ENCODE measurements at regions not wholly inside any gene's neighbourhood (a gene's known extent, or its start where the extent isn't known, plus 50 kb on each side); places are given as distances from the start of the nearest gene placed in this dataset.

DNA sequence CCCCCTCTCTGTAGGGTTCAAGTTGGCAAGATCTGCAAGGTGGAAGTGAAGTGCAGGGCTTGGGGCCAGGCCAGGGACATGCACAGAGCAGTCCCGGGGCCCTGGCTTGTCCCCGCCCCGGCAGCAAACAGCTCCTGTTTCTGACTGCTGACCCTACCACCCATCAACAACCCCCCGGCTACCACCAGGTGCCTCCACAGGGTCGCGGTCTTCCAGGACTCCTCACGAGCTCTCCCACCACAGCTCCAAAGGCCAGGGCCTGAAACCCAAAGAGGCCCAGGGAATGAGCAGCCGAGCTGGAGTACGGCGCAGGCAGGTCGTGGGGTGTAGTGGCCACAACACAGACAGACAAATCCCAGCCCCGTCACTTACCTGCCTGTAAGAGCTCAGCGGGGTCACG is 121.3 kb upstream of the SMAD3 start:
- no peaks in the 10 kb centered on the region for H3K4me1 ChIP-seq (ENCODE audit: control insufficient read depth, low read depth, low read length)
- no peak overlapping the region for H3K27ac ChIP-seq (ENCODE audit: low read depth, low read length)
- no peaks in the 10 kb centered on the region for H3K79me1 ChIP-seq (ENCODE audit: low read length)
- H3K4me2 ChIP-seq (ENCODE audit: low read length) = no peak overlapping the region
- no peak overlapping the region for H4K8ac ChIP-seq (ENCODE audit: low read depth, low read length)
- H2BK5ac ChIP-seq (ENCODE audit: low read length) = no peak overlapping the region
- no peak overlapping the region for H3K9ac ChIP-seq (ENCODE audit: low read length)
- no peak overlapping the region for H2BK120ac ChIP-seq (ENCODE audit: low read depth, low read length)
- DNase-seq = no peak
- no peak overlapping the region for H2BK15ac ChIP-seq (replicated peaks; ENCODE audit: low read depth)
- H2AK5ac ChIP-seq (ENCODE audit: low read length) = no peak overlapping the region
- H3K56ac ChIP-seq (ENCODE audit: low read length) = no peak overlapping the region
- H3K27me3 ChIP-seq (ENCODE audit: insufficient read depth, low read length, poor library complexity) = no peaks in the 10 kb centered on the region
- H3K18ac ChIP-seq (ENCODE audit: low read length) = no peak overlapping the region
- no peak overlapping the region for H3K23ac ChIP-seq (ENCODE audit: low read length)
- H4K5ac ChIP-seq (ENCODE audit: low read length) = no peak overlapping the region
- H3K79me2 ChIP-seq (ENCODE audit: control insufficient read depth, insufficient read depth, low read length) = no peaks in the 10 kb centered on the region
- H3K4ac ChIP-seq (ENCODE audit: low read depth, low read length) = no peak overlapping the region
- H3K4me3 ChIP-seq (ENCODE audit: low read length) = no peak overlapping the region
- H3K36me3 ChIP-seq (ENCODE audit: control insufficient read depth, insufficient read depth, low read length) = no peaks in the 10 kb centered on the region
- WGBS (ENCODE audit: extremely low coverage, insufficient coverage, low lambda C conversion rate) = no CpG with 5 or more reads among the region's 14 CpGs

DNA sequence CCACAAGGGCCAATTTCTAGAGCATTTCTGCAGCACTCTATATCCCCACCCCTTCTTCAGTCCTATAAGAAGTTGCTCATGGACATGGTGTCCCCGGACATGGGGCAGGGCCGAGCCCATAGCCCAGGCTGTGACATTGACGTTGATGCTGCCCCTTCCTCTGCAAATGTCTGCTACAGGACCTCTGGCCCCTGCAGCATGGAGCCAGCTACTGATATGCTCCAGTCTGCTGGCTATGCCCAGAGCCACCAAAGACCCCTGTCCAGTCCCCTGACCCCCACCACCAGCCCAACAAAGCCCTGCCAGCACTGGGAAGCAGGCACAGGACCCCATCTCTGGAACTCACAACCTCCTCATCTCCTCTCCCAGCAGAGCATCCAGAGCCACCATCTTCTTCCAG is 120.1 kb upstream of the SMAD3 start:
- Histone ChIP-seq H4K8ac (ENCODE audit: low read depth, low read length) (no peak overlapping the region), H3K27ac (ENCODE audit: low read depth, low read length) (no peak overlapping the region), H3K4me2 (ENCODE audit: low read length) (no peak overlapping the region), H3K18ac (ENCODE audit: low read length) (no peak overlapping the region), H3K9ac (ENCODE audit: low read length) (no peak overlapping the region), H3K4me1 (ENCODE audit: control insufficient read depth, low read depth, low read length) (no peaks in the 10 kb centered on the region), H3K79me2 (ENCODE audit: control insufficient read depth, insufficient read depth, low read length) (no peaks in the 10 kb centered on the region), H3K4me3 (ENCODE audit: low read length) (no peak overlapping the region), H3K36me3 (ENCODE audit: control insufficient read depth, insufficient read depth, low read length) (no peaks in the 10 kb centered on the region), H3K56ac (ENCODE audit: low read length) (no peak overlapping the region), H2AK5ac (ENCODE audit: low read length) (no peak overlapping the region), H2BK15ac (replicated peaks; ENCODE audit: low read depth) (no peak overlapping the region), H3K79me1 (ENCODE audit: low read length) (no peaks in the 10 kb centered on the region), H3K27me3 (ENCODE audit: insufficient read depth, low read length, poor library complexity) (no peaks in the 10 kb centered on the region), H4K5ac (ENCODE audit: low read length) (no peak overlapping the region), H2BK5ac (ENCODE audit: low read length) (no peak overlapping the region), H3K23ac (ENCODE audit: low read length) (no peak overlapping the region), H2BK120ac (ENCODE audit: low read depth, low read length) (no peak overlapping the region), H3K4ac (ENCODE audit: low read depth, low read length) (no peak overlapping the region)
- no peak for DNase-seq
- WGBS (ENCODE audit: extremely low coverage, insufficient coverage, low lambda C conversion rate) = no CpG with 5 or more reads among the region's 3 CpGs

DNA sequence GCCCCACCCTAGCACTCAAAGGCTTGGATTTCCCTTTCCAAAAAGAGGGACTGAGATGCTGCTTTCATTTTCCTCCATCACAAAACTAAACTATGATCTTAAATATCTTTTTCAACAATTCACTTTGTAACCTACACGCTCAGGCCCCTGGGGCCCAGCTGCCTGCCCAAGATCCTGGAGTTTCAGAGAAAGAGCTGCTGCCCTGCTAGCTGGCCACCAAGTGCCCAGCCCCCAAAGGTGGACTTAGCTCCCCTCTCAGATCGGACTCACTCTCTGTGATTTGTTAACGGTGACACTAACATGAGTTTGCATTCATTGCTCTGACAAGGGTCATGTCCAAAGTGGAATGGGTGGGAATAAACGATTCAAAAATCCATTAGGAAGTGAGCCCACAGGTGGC is 119.6 kb upstream of the SMAD3 start:
- no peaks in the 10 kb centered on the region for H3K79me1 ChIP-seq (ENCODE audit: low read length)
- no peak overlapping the region for H3K18ac ChIP-seq (ENCODE audit: low read length)
- H2BK5ac ChIP-seq (ENCODE audit: low read length) = no peak overlapping the region
- H3K4ac ChIP-seq (ENCODE audit: low read depth, low read length) = no peak overlapping the region
- H3K4me1 ChIP-seq (ENCODE audit: control insufficient read depth, low read depth, low read length) = no peaks in the 10 kb centered on the region
- no peak overlapping the region for H3K9ac ChIP-seq (ENCODE audit: low read length)
- no peak overlapping the region for H3K4me2 ChIP-seq (ENCODE audit: low read length)
- no peak overlapping the region for H2BK15ac ChIP-seq (replicated peaks; ENCODE audit: low read depth)
- H3K56ac ChIP-seq (ENCODE audit: low read length) = no peak overlapping the region
- no peak overlapping the region for H4K5ac ChIP-seq (ENCODE audit: low read length)
- no peaks in the 10 kb centered on the region for H3K36me3 ChIP-seq (ENCODE audit: control insufficient read depth, insufficient read depth, low read length)
- no peak overlapping the region for H3K23ac ChIP-seq (ENCODE audit: low read length)
- H3K27ac ChIP-seq (ENCODE audit: low read depth, low read length) = no peak overlapping the region
- no peak overlapping the region for H2AK5ac ChIP-seq (ENCODE audit: low read length)
- H3K4me3 ChIP-seq (ENCODE audit: low read length) = no peak overlapping the region
- DNase-seq = no peak
- H4K8ac ChIP-seq (ENCODE audit: low read depth, low read length) = no peak overlapping the region
- WGBS (ENCODE audit: extremely low coverage, insufficient coverage, low lambda C conversion rate) = no CpG with 5 or more reads among the region's 4 CpGs
- H3K79me2 ChIP-seq (ENCODE audit: control insufficient read depth, insufficient read depth, low read length) = no peaks in the 10 kb centered on the region
- H3K27me3 ChIP-seq (ENCODE audit: insufficient read depth, low read length, poor library complexity) = no peaks in the 10 kb centered on the region
- H2BK120ac ChIP-seq (ENCODE audit: low read depth, low read length) = no peak overlapping the region

DNA sequence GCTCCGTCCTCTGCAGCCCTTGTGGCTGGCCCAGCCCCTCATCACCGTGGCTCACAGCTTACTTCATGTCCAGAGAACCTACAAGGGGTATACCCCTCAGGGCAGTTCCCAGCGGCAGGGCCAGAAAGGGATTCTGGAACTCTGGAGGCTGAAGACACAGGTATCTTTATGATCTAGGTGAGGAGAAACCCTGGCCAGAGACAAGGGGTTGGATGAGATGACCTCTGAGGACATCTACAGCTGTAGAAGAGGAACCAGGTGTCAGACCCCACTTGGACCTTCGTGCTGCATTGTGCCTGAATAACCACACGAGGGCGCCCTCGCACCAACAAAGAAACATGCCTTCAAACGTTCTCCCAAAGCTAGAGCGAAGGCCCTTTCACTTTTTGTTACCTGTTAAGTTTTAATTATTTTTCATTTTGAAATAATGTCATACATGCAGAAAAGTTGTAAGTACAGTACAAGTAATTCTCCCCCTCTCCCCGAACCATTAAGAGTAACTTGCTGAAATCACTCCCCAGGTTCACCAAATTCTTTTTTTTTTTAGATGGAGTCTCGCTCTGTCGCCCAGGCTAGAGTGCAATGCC is 118.7 kb upstream of the SMAD3 start:
- no peak overlapping the region for H3K56ac ChIP-seq (ENCODE audit: low read length)
- H2BK15ac ChIP-seq (replicated peaks; ENCODE audit: low read depth) = no peak overlapping the region
- H3K79me2 ChIP-seq (ENCODE audit: control insufficient read depth, insufficient read depth, low read length) = no peaks in the 10 kb centered on the region
- H3K79me1 ChIP-seq (ENCODE audit: low read length) = no peaks in the 10 kb centered on the region
- DNase-seq = peak; percentile 76
- H4K5ac ChIP-seq (ENCODE audit: low read length) = no peak overlapping the region
- H2AK5ac ChIP-seq (ENCODE audit: low read length) = no peak overlapping the region
- no peaks in the 10 kb centered on the region for H3K36me3 ChIP-seq (ENCODE audit: control insufficient read depth, insufficient read depth, low read length)
- H3K18ac ChIP-seq (ENCODE audit: low read length) = no peak overlapping the region
- no peaks in the 10 kb centered on the region for H3K27me3 ChIP-seq (ENCODE audit: insufficient read depth, low read length, poor library complexity)
- H3K4ac ChIP-seq (ENCODE audit: low read depth, low read length) = no peak overlapping the region
- no peak overlapping the region for H3K9ac ChIP-seq (ENCODE audit: low read length)
- H2BK120ac ChIP-seq (ENCODE audit: low read depth, low read length) = no peak overlapping the region
- H3K4me2 ChIP-seq (ENCODE audit: low read length) = no peak overlapping the region
- H3K4me1 ChIP-seq (ENCODE audit: control insufficient read depth, low read depth, low read length) = no peaks in the 10 kb centered on the region
- H3K4me3 ChIP-seq (ENCODE audit: low read length) = no peak overlapping the region
- no peak overlapping the region for H2BK5ac ChIP-seq (ENCODE audit: low read length)
- no CpG with 5 or more reads among the region's 12 CpGs for WGBS (ENCODE audit: extremely low coverage, insufficient coverage, low lambda C conversion rate)
- no peak overlapping the region for H4K8ac ChIP-seq (ENCODE audit: low read depth, low read length)
- H3K27ac ChIP-seq (ENCODE audit: low read depth, low read length) = no peak overlapping the region
- H3K23ac ChIP-seq (ENCODE audit: low read length) = no peak overlapping the region

- Histone ChIP-seq H2BK15ac (replicated peaks; ENCODE audit: low read depth) (no peak overlapping the region), H4K5ac (ENCODE audit: low read length) (no peak overlapping the region), H3K56ac (ENCODE audit: low read length) (no peak overlapping the region), H3K79me1 (ENCODE audit: low read length) (no peaks in the 10 kb centered on the region), H3K9ac (ENCODE audit: low read length) (no peak overlapping the region), H3K27ac (ENCODE audit: low read depth, low read length) (no peak overlapping the region), H3K4me3 (ENCODE audit: low read length) (no peak overlapping the region), H3K18ac (ENCODE audit: low read length) (no peak overlapping the region), H3K4me2 (ENCODE audit: low read length) (no peak overlapping the region), H3K4me1 (ENCODE audit: control insufficient read depth, low read depth, low read length) (no peaks in the 10 kb centered on the region), H3K27me3 (ENCODE audit: insufficient read depth, low read length, poor library complexity) (no peaks in the 10 kb centered on the region), H2BK5ac (ENCODE audit: low read length) (no peak overlapping the region), H2BK120ac (ENCODE audit: low read depth, low read length) (no peak overlapping the region), H3K23ac (ENCODE audit: low read length) (no peak overlapping the region), H3K79me2 (ENCODE audit: control insufficient read depth, insufficient read depth, low read length) (no peaks in the 10 kb centered on the region), H4K8ac (ENCODE audit: low read depth, low read length) (no peak overlapping the region), H3K4ac (ENCODE audit: low read depth, low read length) (no peak overlapping the region), H3K36me3 (ENCODE audit: control insufficient read depth, insufficient read depth, low read length) (no peaks in the 10 kb centered on the region), H2AK5ac (ENCODE audit: low read length) (no peak overlapping the region)
- peak; percentile 37 for DNase-seq
- WGBS (ENCODE audit: extremely low coverage, insufficient coverage, low lambda C conversion rate) = no CpG with 5 or more reads among the region's 12 CpGs
These were observed 117.9 kb upstream of the SMAD3 start for GRCh38 chr15:66947471-66947870.

DNA sequence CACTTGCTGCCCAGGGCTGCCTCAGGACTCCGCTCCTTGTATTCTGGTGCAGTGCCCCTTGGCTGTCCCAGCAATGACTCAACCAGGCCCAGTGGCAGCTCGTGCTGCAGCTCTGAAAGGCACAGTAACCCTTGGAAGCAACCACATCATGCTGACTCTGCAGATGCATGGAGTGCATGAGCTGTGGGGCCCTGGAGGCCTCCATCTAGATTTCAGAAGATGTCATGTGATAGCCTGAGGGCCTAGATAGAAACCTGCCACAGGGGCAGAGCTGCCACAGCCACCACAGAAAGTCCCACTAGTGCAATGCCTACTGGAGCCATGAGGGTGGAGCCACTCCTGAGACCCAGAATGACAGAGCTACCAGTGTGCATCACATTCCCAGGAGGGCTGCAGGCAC is 117.1 kb upstream of the SMAD3 start:
- Histone ChIP-seq H3K9ac (ENCODE audit: low read length) (no peak overlapping the region), H2AK5ac (ENCODE audit: low read length) (no peak overlapping the region), H3K4me3 (ENCODE audit: low read length) (no peak overlapping the region), H3K79me1 (ENCODE audit: low read length) (no peaks in the 10 kb centered on the region), H3K4ac (ENCODE audit: low read depth, low read length) (no peak overlapping the region), H3K79me2 (ENCODE audit: control insufficient read depth, insufficient read depth, low read length) (no peaks in the 10 kb centered on the region), H4K8ac (ENCODE audit: low read depth, low read length) (no peak overlapping the region), H3K23ac (ENCODE audit: low read length) (no peak overlapping the region), H4K5ac (ENCODE audit: low read length) (no peak overlapping the region), H2BK120ac (ENCODE audit: low read depth, low read length) (no peak overlapping the region), H3K18ac (ENCODE audit: low read length) (no peak overlapping the region), H3K56ac (ENCODE audit: low read length) (no peak overlapping the region), H2BK5ac (ENCODE audit: low read length) (no peak overlapping the region), H2BK15ac (replicated peaks; ENCODE audit: low read depth) (no peak overlapping the region), H3K36me3 (ENCODE audit: control insufficient read depth, insufficient read depth, low read length) (no peaks in the 10 kb centered on the region), H3K4me2 (ENCODE audit: low read length) (no peak overlapping the region), H3K27ac (ENCODE audit: low read depth, low read length) (no peak overlapping the region), H3K27me3 (ENCODE audit: insufficient read depth, low read length, poor library complexity) (no peaks in the 10 kb centered on the region), H3K4me1 (ENCODE audit: control insufficient read depth, low read depth, low read length) (no peaks in the 10 kb centered on the region)
- no CpG with 5 or more reads among the region's 2 CpGs for WGBS (ENCODE audit: extremely low coverage, insufficient coverage, low lambda C conversion rate)
- peak; percentile 48 for DNase-seq
